NT2/D1 (cell line): ENCODE measurements at regions not wholly inside any gene's neighbourhood (a gene's known extent, or its start where the extent isn't known, plus 50 kb on each side); places are given as distances from the start of the nearest gene placed in this dataset.

Experiments used
- DNase-seq: peaks from one replicate; pipeline ENCODE4 v3.0.0-alpha.2; 2011; ENCODE audit warnings: low read depth, low spot score
- H3K27me3 ChIP-seq: 2 replicates; pipeline ENCODE4 v1.6.0; 2011; ENCODE audit warnings: mild to moderate bottlenecking; ENCODE audit not compliant: insufficient read length, insufficient read depth
- H3K36me3 ChIP-seq: 2 replicates; pipeline ENCODE4 v1.6.1; 2011; ENCODE audit warnings: mild to moderate bottlenecking, low read length, mixed read lengths; ENCODE audit not compliant: insufficient read depth, insufficient read length
- H3K4me1 ChIP-seq: 2 replicates; pipeline ENCODE4 v1.5.1; 2011; ENCODE audit not compliant: insufficient read depth, insufficient read length
- H3K4me3 ChIP-seq: 2 replicates; pipeline ENCODE4 v1.5.1; 2011; ENCODE audit warnings: low read depth; ENCODE audit not compliant: insufficient read length
- H3K9ac ChIP-seq: 2 replicates; pipeline ENCODE4 v1.6.0; 2011; ENCODE audit warnings: low read depth; ENCODE audit not compliant: insufficient read length
- H3K9me3 ChIP-seq: 2 replicates; pipeline ENCODE4 v1.5.1; 2011; ENCODE audit warnings: mild to moderate bottlenecking, low read length; ENCODE audit not compliant: insufficient read depth
- SUZ12 ChIP-seq: IDR thresholded peaks from 2 replicates; pipeline ENCODE4 v1.6.1; 2011; ENCODE audit not compliant: insufficient read length, insufficient read depth; ENCODE audit errors: extremely low read depth
- YY1 ChIP-seq: IDR thresholded peaks from 2 replicates; pipeline ENCODE4 v1.6.1; 2011; ENCODE audit not compliant: insufficient read length, insufficient read depth
- ZNF274 ChIP-seq: IDR thresholded peaks from 2 replicates; pipeline ENCODE4 v1.6.1; 2011; ENCODE audit warnings: mild to moderate bottlenecking, low read depth, low read length

DNA sequence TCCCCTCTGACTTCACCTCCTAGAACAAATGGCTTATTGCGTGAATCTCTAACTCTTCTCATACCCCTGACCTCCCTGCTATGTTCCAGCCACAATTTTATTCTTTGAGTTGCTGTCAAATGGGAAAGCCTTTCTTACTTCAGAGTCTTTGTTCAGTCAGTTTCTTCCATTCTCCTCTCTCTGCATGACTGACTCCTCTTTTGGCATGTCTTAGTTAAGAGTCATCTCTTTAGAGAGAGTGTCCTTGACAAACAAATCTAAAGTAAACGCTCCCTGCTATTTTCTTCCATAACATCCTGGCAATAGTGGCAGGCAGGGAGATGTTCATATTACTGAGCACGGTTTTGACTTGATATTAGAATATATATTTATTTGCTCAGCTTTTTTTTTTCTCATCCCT lies 170.7 kb upstream of the ERBB4 start:
- H3K9me3 ChIP-seq, result no peaks in the 10 kb centered on the region
- H3K9ac ChIP-seq, result no peak overlapping the region
- H3K27me3 ChIP-seq, result no peaks in the 10 kb centered on the region
- H3K36me3 ChIP-seq, result no peaks in the 10 kb centered on the region
- TF ChIP-seq YY1 (no peak), SUZ12 (no peak), ZNF274 (no peak)
- H3K4me1 ChIP-seq, result no peaks in the 10 kb centered on the region
- no peak for DNase-seq
- no peak overlapping the region for H3K4me3 ChIP-seq

DNA sequence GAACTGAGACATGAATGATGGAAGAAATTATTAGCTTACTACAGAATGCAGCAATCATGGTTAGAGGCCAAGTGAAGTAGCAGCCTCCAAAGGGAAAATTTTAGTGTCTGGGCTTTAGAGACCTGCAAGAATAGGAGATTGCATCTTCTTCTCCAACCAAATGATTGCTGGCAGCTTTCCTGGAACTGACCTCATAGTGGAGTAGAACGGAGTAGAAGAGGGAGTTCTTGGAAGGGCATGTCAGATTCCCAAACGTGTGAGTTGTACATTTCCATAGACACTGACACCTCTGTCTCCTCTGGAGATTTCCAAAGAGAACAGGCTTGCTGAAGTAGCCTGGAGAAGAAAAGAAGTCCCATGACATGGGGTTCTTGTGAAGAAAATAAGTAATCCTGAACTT lies 169.8 kb upstream of the ERBB4 start:
- TF ChIP-seq YY1, result no peak
- TF ChIP-seq SUZ12, result no peak
- TF ChIP-seq ZNF274, result no peak
- no peak for DNase-seq
- Histone ChIP-seq H3K9ac (no peak overlapping the region), H3K36me3 (no peaks in the 10 kb centered on the region), H3K9me3 (no peaks in the 10 kb centered on the region), H3K4me3 (no peak overlapping the region), H3K4me1 (no peaks in the 10 kb centered on the region), H3K27me3 (no peaks in the 10 kb centered on the region)

DNA sequence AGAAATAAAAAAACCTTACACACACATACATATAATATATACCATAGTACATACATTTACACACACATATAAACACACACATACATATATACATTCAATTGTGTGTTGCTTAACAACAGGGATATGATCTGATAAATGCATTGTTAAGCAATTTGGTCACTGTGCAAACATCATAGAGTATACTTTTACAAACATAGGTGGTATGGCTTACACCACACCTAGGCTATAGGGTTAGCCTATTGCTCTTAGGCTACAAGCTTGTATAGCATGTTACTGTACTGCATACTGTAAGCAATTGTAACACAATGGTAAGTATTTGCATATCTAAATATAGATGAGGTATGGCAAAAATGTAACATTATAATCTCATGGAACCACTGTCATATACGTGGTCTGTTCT lies 156.8 kb upstream of the ERBB4 start:
- no peak overlapping the region for H3K4me3 ChIP-seq
- no peaks in the 10 kb centered on the region for H3K4me1 ChIP-seq
- H3K36me3 ChIP-seq, result no peaks in the 10 kb centered on the region
- H3K9me3 ChIP-seq, result no peaks in the 10 kb centered on the region
- H3K27me3 ChIP-seq, result no peaks in the 10 kb centered on the region
- TF ChIP-seq ZNF274, result no peak
- TF ChIP-seq YY1, result no peak
- no peak for TF ChIP-seq SUZ12
- no peak for DNase-seq
- no peak overlapping the region for H3K9ac ChIP-seq

DNA sequence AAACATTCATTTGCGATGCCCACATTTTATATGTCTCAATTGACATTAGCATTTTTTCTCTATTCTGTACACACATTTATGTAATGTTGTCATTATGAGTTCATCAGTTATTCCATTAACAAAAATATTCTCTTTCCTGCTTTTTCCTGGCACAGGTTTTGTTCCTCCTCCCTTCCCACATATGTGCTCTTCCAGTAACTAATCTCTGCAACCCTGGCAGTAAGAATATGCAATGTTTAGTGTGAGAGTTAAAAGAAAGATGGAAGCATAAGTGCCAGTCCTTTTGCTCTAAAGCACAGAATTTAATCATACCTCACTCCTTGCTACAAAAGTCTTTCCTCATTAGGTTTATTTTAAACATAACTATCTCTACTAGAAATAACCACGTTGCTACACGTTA lies 155.8 kb upstream of the ERBB4 start:
- Histone ChIP-seq H3K9me3 (no peaks in the 10 kb centered on the region), H3K4me1 (no peaks in the 10 kb centered on the region), H3K4me3 (no peak overlapping the region), H3K27me3 (no peaks in the 10 kb centered on the region), H3K36me3 (no peaks in the 10 kb centered on the region), H3K9ac (no peak overlapping the region)
- no peak for DNase-seq
- TF ChIP-seq YY1 (no peak), ZNF274 (no peak), SUZ12 (no peak)

DNA sequence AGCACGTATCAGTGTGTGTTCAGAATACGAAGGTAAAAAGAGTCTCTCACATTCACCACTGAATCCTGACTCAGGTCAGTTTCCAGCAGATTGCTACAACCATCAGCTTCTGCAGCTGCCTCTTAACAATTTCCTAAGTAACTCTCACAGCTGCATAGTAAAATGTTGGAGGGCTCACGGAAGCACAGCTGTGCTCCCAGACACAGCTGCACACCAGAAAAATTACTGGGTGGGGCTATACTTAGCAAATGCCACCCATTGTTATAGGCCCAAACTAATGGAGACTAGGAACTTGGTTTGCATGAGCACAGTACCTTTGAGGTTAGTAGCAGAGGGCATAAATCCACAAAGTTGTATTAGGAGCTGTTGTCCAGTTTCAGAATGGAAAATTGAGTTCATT lies 153.9 kb upstream of the ERBB4 start:
- no peak for DNase-seq
- H3K9me3 ChIP-seq, result no peaks in the 10 kb centered on the region
- no peak overlapping the region for H3K4me3 ChIP-seq
- H3K27me3 ChIP-seq, result no peaks in the 10 kb centered on the region
- no peak for TF ChIP-seq YY1
- TF ChIP-seq SUZ12, result no peak
- no peak for TF ChIP-seq ZNF274
- H3K36me3 ChIP-seq, result no peaks in the 10 kb centered on the region
- H3K9ac ChIP-seq, result no peak overlapping the region
- no peaks in the 10 kb centered on the region for H3K4me1 ChIP-seq

DNA sequence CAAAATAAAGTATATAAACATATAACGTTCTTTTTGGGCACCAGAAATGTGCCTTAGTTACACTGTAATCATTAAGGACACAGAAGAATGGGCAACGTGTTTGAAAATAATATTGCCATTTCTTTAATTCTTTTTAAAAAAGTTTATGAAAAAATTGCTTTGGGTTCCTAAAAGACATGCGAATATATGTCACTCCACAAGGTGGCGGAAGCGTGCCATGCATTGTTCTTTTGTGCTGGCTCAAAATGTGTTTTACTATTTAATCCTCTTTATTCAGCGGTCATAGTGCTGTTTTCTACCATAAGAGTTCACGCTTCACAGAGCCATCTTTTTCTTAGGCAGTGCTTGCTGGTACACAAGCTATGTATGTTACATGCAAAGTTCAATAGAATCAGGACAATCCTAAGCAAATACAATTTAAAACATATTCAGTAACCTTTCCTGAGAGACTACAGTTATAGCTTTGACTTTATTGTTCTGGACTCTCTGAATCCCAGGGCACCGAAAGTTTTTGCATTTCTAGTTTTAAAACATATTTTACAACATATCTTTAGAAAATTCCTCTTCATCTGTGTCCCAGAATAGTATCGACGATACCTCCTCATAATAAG lies 147.8 kb upstream of the ERBB4 start:
- peak; percentile 22 for DNase-seq
- TF ChIP-seq ZNF274 (no peak), YY1 (no peak), SUZ12 (no peak)
- H3K9me3 ChIP-seq, result no peaks in the 10 kb centered on the region
- no peaks in the 10 kb centered on the region for H3K4me1 ChIP-seq
- no peaks in the 10 kb centered on the region for H3K27me3 ChIP-seq
- no peak overlapping the region for H3K9ac ChIP-seq
- H3K4me3 ChIP-seq, result no peak overlapping the region
- no peaks in the 10 kb centered on the region for H3K36me3 ChIP-seq

DNA sequence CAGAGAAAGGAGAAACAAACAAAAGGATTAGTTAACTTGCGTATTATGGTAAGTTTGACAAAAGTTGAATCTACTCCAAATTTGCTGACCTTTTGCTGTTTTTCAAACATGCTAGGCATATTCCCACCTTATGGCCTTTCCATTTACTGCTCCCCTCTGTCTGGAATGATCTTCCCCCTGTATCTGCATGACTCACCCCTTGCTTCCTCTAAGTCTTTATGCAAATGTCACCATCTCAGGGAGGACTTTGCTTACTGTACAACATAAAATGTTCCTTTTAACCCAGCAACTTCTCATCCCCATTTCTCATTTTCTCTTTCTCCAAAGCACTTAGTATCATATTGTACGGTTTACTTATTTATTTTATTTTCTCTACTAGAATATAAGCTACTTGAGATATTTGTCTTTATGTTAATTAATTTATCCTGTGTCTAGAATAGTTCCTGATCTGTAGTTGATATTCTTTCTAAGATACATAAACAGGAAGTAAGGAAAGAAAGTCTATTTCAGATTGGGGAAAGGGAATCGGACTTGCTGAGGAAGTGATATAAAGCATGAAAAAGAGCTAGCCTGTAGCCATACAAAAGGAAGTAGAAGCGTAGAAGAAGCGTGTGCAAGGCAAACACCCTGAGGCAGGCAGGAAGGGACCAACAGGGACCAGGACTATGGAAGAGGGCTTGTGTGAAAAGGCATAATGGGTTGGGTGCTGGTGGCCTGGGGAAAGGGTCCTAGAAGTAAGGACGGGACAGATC lies 144.9 kb upstream of the ERBB4 start:
- no peaks in the 10 kb centered on the region for H3K9me3 ChIP-seq
- H3K4me1 ChIP-seq, result no peaks in the 10 kb centered on the region
- no peak for TF ChIP-seq ZNF274
- TF ChIP-seq SUZ12, result no peak
- no peak for TF ChIP-seq YY1
- no peak overlapping the region for H3K4me3 ChIP-seq
- H3K9ac ChIP-seq, result no peak overlapping the region
- no peak for DNase-seq
- H3K36me3 ChIP-seq, result no peaks in the 10 kb centered on the region
- H3K27me3 ChIP-seq, result no peaks in the 10 kb centered on the region
